GM19351 (cell line): ENCODE measurements at regions not wholly inside any gene's neighbourhood (a gene's known extent, or its start where the extent isn't known, plus 50 kb on each side); places are given as distances from the start of the nearest gene placed in this dataset.

Experiments used
- ATAC-seq: cut with Tn5 transposase; IDR thresholded peaks from one replicate; pipeline ENCODE4 v1.9.1; 2021; ENCODE audit warnings: mild to moderate bottlenecking, moderate library complexity; ENCODE audit not compliant: unreplicated experiment

DNA sequence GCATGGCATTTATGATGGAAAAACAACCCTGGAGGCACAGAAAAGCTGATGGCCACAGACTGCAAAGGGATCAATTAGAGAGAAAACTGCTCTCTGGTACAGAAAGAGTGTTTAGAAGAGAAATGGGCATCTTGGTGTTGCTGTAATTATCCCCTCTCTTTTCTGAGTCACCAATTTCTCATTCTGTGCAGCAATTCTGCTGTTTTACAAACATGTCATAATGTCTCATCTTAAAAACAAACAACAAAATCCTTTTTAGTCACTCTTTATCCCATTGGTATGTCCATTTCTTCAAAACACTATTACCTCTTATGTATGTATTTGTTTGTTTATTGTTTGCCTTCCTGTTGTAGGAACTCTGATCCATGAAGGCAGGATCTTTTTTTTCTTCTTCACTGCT lies 73.9 kb upstream of the HK2 start:
- ATAC-seq, result no peak

DNA sequence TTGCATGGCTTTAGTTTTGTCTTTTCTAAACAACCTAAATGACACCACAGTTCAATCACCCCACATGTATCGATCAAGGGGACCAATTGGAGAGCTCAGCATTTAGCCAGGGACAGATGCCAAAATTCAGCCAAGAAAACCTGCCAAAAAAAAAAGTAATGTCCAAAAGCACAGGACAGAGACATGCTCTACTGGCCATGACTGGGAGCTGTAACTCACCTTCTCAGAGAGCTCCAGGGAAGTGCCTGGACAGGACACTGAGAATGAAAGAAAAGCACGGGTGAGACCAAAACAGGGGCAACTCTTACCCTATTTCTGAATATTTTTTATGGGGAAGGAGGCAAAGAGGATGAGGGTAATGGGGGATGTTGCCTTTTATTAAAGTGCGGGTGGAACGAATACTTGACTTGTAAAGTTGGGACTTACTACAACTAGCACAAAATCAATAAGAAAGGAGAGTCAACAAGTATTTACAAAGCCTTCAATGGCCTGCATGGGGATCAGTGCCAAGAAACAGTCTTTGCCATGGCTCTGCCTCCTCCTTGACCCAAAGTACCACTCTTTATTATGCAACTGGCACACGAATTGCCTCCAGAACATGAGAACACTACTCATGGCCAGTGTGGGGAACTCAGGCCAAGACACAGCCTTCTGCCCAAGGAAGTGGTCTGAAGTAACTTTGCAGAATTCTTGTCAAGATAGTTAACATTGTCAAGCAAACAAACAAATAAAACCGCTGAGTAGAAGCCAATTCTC lies 72.9 kb upstream of the HK2 start:
- no peak for ATAC-seq

- ATAC-seq, result peak; percentile 59
Measured at GRCh38 chr2:74762789-74763188, 71.1 kb upstream of the HK2 start.

- ATAC-seq, result no peak
Measured at GRCh38 chr2:74763962-74764428, 69.9 kb upstream of the HK2 start.

DNA sequence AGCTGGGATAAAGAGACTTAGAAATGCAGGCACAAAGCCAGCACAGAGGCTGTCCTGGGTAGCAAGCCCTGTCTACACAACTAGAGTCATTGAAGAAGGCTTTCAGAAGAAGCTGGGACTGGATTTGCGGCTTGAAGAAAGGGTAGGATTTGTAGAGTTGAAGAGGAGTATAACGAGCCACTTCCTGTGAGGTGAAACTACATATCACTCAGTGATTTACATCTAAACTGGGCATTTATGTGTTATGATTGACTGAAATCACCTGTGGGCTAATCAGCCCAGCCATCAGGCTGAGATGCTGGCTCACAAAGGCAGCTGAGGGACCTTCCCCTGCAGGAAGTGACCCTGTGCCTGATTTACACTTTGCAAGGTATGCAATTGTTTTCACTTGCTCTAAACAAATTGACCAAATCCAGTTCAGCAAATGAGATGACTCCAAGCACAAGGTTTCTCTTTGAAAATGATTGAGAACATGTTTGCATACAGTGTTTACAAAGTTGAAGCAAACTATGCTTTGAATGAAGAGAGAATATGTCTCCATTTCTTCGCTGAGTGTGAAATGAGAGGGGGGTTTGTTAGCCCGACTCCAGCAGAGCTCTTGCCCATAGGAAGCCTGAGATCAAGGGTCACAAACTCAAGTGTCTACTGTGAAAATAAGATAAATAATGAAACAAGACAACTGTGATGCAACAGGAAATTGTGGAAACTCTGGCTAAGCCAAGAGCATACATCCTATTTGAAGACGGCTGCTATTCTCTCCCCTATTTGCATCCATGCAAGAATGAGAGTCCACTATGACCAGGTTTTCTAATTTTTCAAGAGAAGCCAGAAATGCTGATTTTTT lies 69.3 kb upstream of the HK2 start:
- ATAC-seq, result no peak

DNA sequence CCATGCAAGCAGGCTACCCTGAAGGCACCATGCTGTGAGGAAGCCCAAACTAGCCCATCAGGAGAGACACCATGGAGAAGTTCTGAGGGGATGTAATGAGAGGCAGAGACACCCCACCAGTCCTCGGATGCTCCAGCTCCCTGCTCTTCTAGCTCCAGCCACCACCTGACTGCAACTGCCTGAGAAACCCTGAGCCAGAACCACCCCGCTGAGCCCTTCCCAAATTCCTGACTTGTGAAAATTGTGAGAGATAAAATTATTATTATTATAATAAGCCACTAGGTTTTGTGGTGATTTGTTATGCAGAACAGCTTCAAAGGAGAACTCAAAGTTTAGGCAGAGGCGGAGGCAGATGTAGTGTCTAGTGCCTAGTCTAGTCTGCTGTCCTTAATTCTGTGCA lies 67.1 kb upstream of the HK2 start:
- ATAC-seq, result no peak

- no peak for ATAC-seq
Measured at GRCh38 chr2:74767618-74768017, 66.3 kb upstream of the HK2 start.

DNA sequence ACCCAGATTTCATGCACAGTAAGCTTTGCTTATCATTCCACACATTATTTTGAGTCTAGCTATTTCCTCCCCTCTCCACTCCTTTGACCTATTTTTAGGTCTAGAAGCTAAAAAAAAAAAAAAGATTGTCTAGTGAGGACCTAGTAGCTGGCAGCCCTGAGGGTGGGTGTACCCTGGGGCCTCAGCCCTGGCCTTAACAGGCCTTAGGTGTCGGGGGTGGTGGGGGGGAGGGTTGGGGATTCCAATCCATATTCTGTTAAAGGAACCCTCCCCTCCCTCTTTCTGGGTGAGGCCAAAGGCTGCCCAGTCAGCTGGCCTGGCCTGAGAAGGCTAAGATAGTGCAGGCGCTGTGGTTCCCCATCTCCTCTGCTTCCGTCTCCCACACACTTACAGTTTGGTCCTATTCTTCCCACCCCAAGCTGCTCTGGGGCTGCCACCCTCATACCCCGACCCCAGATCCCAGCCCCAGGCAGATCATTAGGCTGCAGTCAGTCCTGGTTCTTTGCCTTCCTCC lies 65.5 kb upstream of the HK2 start:
- ATAC-seq, result no peak

DNA sequence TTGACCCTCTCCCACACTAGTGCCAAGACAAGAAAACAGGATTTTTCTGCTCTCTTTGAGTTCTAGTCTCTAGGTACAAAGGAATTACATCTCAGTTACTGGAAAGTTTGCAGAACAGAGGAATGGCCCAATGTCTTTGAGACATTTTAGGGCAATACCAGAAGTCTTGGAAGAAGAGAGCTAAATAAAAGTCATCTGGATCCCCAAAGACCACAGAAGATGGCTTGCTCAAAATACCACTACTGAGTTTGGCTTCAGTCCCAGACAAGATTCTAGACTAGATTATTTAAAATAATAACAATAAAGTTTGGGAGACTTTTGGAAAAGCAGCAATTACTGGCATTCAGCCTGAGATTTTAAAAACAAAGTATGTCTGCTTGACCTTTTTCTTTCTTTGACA lies 61.9 kb upstream of the HK2 start:
- no peak for ATAC-seq

GRCh38 chr2:74777161-74777900 lies 56.6 kb upstream of the HK2 start:
- ATAC-seq, result peak; percentile 85

- no peak for ATAC-seq
Measured at GRCh38 chr2:74778381-74779264, 55.3 kb upstream of the HK2 start.

DNA sequence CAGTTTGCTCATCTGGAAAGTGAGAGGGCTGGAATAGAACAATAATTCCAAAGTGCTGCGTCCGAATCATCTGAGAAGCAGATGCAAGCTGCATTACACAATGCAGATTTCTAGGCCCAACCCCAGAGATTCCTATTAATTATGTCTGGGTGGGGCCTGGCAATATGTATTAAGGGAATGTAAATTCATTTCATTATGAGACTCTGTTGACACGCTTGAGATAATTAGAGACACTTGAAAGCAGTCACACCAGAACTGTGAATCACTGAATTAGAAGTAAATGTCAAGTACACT lies 54.7 kb upstream of the HK2 start:
- no peak for ATAC-seq

GRCh38 chr2:74779587-74780135 lies 54.3 kb upstream of the HK2 start:
- no peak for ATAC-seq
